ENCODE measurements at regions not wholly inside any gene's neighbourhood (a gene's known extent, or its start where the extent isn't known, plus 50 kb on each side); places are given as distances from the start of the nearest gene placed in this dataset.

DNA sequence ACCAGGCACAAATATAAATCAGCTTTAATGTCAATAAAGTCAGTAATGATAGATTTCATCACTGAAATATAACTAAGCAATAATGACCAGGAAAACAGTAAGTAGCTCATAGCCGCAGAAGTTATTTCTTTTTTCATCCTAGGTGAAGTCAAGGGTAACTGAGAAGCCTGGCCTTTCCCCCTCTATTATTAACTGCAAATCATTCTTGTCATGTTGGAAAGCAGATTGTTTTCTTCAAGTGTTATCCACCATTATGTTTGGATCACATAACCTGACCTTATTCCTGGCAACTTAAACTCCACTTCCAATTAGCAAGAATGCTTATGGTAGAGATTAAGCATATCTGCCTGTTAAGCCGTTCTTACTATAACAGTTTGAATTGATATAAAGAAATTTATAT, 603.4 kb upstream of the FOXG1 start:
- Histone ChIP-seq H3K27me3 (ENCODE audit: control insufficient read depth, insufficient read depth, low read length) (no peaks in the 10 kb centered on the region), H3K9ac (ENCODE audit: low read depth, low read length) (no peak overlapping the region), H2AK5ac (ENCODE audit: low read depth, low read length) (no peak overlapping the region), H3K79me1 (ENCODE audit: low read depth in 1 of 2, low read length in 2 of 2) (no peaks in the 10 kb centered on the region), H3K14ac (replicated peaks; ENCODE audit: low read depth, low read length) (no peak overlapping the region), H3K23ac (ENCODE audit: low read depth, low read length) (no peak overlapping the region), H2BK120ac (ENCODE audit: low read depth, low read length) (no peak overlapping the region), H2AFZ (replicated peaks; ENCODE audit: low read length, poor library complexity) (no peak overlapping the region), H3K9me1 (ENCODE audit: insufficient read depth, low read length) (no peaks in the 10 kb centered on the region), H3K4me3 (ENCODE audit: insufficient read depth, low read depth, low read length) (no peak overlapping the region), H4K20me1 (ENCODE audit: insufficient read depth, low read length) (no peaks in the 10 kb centered on the region), H4K5ac (ENCODE audit: low read depth, low read length) (no peak overlapping the region), H4K8ac (ENCODE audit: low read depth in 2 of 2, low read length in 2 of 2) (no peak overlapping the region), H2AK9ac (replicated peaks; ENCODE audit: low read depth, low read length, poor library complexity) (no peak overlapping the region), H3K18ac (ENCODE audit: low read depth, low read length) (no peak overlapping the region), H3K56ac (ENCODE audit: extremely low read depth, insufficient read depth, low read length) (no peak overlapping the region), H2BK15ac (ENCODE audit: low read depth, low read length) (no peak overlapping the region), H3K4me1 (ENCODE audit: control insufficient read depth, insufficient read depth, low read length) (no peaks in the 10 kb centered on the region), H2BK5ac (ENCODE audit: low read depth, low read length, poor library complexity, severe bottlenecking) (no peak overlapping the region), H3K27ac (ENCODE audit: insufficient read depth, low read length) (no peak overlapping the region), H3K4me2 (ENCODE audit: low read depth, low read length) (no peak overlapping the region), H3K36me3 (ENCODE audit: control insufficient read depth, insufficient read depth, low read length) (no peaks in the 10 kb centered on the region), H2BK20ac (ENCODE audit: low read depth, low read length) (no peak overlapping the region), H4K91ac (ENCODE audit: insufficient read depth, low read depth, low read length) (no peak overlapping the region), H3K9me3 (ENCODE audit: control insufficient read depth, insufficient read depth, low read length) (peaks cover 11% of the 10 kb centered on the region), H3K4ac (ENCODE audit: low read depth, low read length) (no peak overlapping the region)
- BruUV-seq (replicated peaks): no TSS peak
- DNase-seq (no peak), ATAC-seq (ENCODE audit: low read depth) (no peak)
- ChIA-PET CTCF (no interaction called here), POLR2A (ENCODE audit: unreplicated experiment) (no interaction called here)
- in situ Hi-C loops (cut with MboI; ENCODE audit: low sequenced_read_pairs) (no loop called here), dilution Hi-C loops (cut with HindIII; ENCODE audit: low sequenced_read_pairs, unreplicated experiment) (no loop called here), intact Hi-C loops (cut with micrococcal nuclease) (no loop called here)
- WGBS, 2 experiments (ENCODE audit: extremely low coverage in 2 of 2, insufficient read length in 1 of 2): no CpG with 5 or more reads among the region's 2 CpGs
- TF ChIP-seq, protein P1, sequence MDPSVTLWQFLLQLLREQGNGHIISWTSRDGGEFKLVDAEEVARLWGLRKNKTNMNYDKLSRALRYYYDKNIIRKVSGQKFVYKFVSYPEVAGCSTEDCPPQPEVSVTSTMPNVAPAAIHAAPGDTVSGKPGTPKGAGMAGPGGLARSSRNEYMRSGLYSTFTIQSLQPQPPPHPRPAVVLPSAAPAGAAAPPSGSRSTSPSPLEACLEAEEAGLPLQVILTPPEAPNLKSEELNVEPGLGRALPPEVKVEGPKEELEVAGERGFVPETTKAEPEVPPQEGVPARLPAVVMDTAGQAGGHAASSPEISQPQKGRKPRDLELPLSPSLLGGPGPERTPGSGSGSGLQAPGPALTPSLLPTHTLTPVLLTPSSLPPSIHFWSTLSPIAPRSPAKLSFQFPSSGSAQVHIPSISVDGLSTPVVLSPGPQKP (IDR thresholded peaks at IDR 0.05; ENCODE audit: borderline replicate concordance, low read depth, low read length): no peak
- TF ChIP-seq NFE2L2 (IDR thresholded peaks at IDR 0.05; ENCODE audit: low read depth, low read length) (no peak), CTCF (conservative IDR thresholded peaks at IDR 0.05; ENCODE audit: low read depth, low read length) (no peak), CEBPB (IDR thresholded peaks at IDR 0.05; ENCODE audit: low read depth, low read length) (no peak), CHD1 (IDR thresholded peaks at IDR 0.05; ENCODE audit: low read depth, low read length) (no peak), MAZ (IDR thresholded peaks at IDR 0.05; ENCODE audit: borderline replicate concordance, low read depth, low read length) (no peak), RCOR1 (IDR thresholded peaks at IDR 0.05; ENCODE audit: insufficient replicate concordance, low read length) (no peak), SMC3 (IDR thresholded peaks at IDR 0.05; ENCODE audit: low read depth, low read length) (no peak), RFX5 (IDR thresholded peaks at IDR 0.05; ENCODE audit: low read depth, low read length) (no peak)

Measured in IMR-90 (cell line).